GM04504 (cell line): ENCODE measurements at regions not wholly inside any gene's neighbourhood (a gene's known extent, or its start where the extent isn't known, plus 50 kb on each side); places are given as distances from the start of the nearest gene placed in this dataset.

ENCODE experiments used
- DNase-seq: peaks from one replicate; pipeline ENCODE4 v3.0.0-alpha.2; 2012; ENCODE audit warnings: low read depth

GRCh38 chr22:34434371-34434770 is 514.1 kb upstream of the LARGE1 start:
- no peak for DNase-seq

GRCh38 chr22:34437140-34437539 is 516.9 kb upstream of the LARGE1 start:
- DNase-seq, result no peak

DNA sequence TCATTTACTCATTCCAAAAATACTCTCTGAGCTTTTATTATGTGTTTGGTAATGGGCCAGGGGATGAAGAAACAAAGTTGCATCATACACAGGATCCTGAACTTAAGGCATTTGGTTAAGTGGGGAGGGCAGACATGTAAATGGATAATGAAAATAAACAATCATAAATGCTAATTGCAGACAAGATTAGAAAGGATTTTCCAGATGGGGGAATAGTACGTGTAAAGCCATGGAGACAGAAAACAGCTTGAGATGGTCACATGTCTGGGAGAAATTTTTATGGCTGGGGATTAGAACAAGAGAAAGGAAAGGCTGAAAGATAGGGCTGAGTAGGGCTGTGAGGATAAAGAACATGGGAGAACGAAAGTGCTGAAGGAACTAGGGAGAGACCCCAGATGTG is 534.3 kb upstream of the LARGE1 start:
- no peak for DNase-seq

DNA sequence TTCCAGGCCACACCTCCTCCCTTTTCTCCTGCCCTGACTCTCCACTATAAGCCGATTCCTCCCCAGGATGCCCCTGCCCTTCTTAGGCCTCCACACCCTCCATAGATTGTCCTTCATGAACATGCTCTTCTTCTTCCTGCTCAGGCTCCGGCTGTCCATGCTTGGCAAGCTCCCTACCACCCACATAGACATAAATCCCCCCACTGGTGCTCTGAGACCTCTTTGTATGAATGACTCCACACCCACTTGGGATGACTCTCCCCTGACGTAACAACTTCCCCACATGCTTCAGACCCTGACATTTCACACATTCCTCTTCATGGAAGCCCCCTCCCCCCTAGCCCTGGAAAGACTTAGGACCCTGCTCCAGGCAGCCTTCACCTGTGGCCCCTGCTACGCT is 542.5 kb upstream of the LARGE1 start:
- no peak for DNase-seq

- no peak for DNase-seq
Observed at GRCh38 chr22:34475886-34476285, 555.6 kb upstream of the LARGE1 start.

GRCh38 chr22:34476762-34477161 is 556.5 kb upstream of the LARGE1 start:
- no peak for DNase-seq

GRCh38 chr22:34481090-34481489 is 560.8 kb upstream of the LARGE1 start:
- DNase-seq, result no peak

GRCh38 chr22:34486381-34486780 is 566.1 kb upstream of the LARGE1 start:
- no peak for DNase-seq

DNA sequence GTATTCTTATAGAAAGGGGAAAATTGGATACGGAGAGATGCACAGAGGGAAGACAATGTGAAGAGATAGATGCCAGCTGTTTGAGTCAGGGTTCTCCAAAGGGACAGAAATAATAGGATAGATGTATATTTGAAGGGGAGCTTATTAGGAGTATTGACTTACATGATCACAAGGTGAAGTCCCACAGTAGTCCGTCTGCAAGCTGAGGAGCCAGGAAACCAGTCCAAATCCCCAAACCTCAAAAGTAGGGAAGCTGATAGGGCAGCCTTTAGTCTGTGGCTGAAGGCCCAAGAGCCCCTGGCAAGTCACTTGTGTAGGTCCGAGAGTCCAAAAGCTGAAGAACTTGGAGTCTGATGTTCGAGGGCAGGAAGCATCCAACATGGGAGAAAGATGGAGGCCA is 569.6 kb upstream of the LARGE1 start:
- no peak for DNase-seq

- DNase-seq, result no peak
Observed at GRCh38 chr22:34490886-34491285, 570.6 kb upstream of the LARGE1 start.

- no peak for DNase-seq
Observed at GRCh38 chr22:34493486-34493885, 572.5 kb upstream of the ISX start.

GRCh38 chr22:34501366-34501965 is 564.5 kb upstream of the ISX start:
- no peak for DNase-seq

GRCh38 chr22:34502821-34503220 is 563.1 kb upstream of the ISX start:
- DNase-seq, result no peak

DNA sequence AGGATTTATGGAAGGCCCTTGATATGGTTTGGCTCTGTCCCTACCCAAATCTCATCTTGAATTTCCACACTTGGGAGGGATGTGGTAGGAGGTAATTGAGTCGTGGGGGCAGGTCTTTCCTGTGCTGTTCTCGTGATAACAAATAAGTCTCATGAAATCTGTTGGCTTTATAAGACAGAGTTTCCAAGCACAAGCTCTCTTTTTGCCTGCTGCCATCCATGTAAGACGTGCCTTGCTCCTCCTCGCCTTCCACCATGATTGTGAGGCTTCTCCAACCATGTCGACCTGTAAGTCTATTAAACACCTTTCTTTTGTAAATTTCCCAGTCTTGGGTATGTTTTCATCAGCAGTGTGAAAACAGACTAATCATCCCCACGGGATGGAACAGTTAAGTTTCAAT is 557.2 kb upstream of the ISX start:
- DNase-seq, result no peak

GRCh38 chr22:34526681-34527080 is 539.3 kb upstream of the ISX start:
- DNase-seq, result no peak

DNA sequence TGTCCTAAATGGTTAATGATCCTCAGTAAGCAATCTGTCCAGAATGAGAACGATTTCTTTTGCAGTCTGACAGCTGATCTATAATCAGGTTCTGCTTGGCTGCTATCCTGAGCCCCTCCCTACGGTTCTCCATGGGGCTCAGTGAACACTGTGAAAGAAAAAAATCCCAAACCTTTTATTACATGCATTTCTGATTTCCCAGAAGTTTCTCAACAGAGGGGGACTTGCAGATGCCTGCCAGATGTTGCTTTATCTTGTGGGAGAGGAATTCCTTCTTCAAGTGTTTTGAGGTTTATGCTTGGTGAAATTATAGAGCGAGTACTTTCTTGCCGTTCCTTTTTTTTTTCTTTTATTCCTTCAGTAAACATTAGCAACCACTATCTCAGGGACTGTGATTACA is 531.9 kb upstream of the ISX start:
- DNase-seq, result no peak

DNA sequence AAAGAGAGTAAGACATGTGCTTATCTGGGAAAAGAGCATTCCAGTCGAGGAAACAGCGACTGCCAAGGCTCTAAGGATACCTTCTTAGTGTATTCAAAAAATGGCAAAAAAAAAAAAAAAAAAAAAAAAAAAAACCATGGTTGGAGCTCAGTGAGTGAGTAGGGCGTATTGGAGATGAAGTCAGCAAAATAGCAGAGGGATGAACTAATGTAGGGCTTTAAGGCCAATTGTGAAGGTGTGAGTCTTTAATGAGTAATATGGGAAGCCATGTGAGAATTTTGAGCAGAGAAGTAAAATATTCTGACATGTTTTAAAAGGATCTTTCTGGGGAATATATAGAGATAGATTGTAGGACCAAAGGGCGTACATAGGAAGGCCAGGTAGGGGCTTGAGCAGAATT is 498.6 kb upstream of the ISX start:
- no peak for DNase-seq

DNA sequence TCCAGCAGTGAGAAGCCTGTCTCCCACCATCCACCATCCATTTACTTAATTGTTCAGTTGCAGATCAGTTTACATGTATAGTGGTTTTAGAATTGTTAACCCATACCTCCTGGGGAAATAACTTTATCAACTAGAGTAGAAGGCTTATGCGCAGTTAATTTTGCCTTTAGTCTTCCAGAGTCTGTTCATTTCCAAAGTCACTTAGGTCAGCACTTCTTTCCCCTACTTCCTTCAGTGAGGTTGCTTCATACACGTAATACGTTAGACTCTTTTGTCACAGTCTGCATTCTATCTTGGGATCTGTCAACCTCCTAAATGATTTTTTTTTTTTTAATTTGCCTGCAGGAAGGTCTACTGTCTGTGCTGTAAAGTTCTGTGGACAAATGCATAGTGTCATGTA is 495.6 kb upstream of the ISX start:
- DNase-seq, result no peak

- DNase-seq, result no peak
Observed at GRCh38 chr22:34579519-34579918, 486.4 kb upstream of the ISX start.

GRCh38 chr22:34587357-34588356 is 478.3 kb upstream of the ISX start:
- DNase-seq, result no peak

DNA sequence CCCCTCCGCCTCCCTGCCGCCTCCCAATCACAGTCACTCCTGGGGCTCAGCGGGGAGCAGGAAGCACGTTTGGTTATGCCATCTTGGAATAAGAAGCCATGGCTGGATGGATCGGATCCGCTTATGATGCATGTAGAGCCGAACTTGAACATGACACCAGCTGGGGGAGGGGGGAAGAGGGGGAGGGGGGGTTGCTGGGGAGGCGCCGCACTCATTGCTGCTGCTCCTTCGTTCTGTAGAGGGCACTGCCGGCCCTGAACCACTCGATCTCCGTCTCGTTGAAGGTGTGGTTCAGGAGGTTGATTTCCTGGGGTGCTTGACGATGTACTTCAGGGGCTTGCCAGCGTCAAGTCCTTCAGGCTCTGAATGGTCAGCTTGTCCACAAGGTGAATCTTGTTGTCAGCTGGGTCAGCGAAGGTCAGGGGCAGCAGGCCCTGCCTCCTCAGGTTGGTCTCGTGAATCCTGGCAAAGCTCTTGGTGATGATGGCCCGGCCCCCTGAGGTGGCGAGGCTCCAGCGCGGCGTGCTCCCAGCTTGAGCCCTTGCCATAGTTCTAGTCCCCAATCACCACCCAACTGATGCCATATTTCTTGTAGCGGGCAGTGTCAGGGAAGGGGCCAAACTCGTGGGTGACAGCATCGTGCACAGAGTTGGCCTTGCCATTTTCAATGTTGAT is 476.9 kb upstream of the ISX start:
- DNase-seq, result no peak

DNA sequence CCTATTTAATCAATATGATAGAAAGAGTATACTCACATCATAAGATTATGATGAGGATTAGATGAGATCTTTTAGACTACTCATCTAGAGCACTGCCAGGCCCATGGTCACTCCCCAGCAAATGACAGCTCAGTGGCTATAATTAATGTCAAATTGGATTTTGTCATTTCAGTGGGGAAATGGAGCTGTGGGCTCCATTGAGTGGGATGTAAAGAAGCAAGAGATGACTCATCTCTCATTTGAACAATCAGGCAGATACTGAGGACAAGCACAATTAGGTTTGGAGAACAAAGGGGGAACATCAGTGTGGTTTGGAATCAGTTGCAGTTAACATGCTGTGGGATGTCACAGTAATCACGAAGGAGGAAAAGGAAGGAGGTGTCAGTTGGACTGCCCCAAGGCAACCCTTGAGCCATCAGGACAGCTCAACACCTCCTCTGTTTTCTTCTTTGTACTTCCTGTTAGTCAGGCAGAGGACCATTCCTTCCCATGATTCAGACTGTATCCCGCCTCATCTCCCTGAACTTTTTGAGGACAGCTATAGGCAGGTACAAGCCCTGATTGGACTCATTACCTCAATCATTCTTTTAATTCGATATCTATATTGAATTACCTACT is 473.7 kb upstream of the ISX start:
- DNase-seq, result no peak

GRCh38 chr22:34599567-34599966 is 466.4 kb upstream of the ISX start:
- DNase-seq, result no peak
